Activated CD4-positive, alpha-beta T cell treated with anti-CD3 and anti-CD28 coated beads for 36 hours (primary cell): ENCODE measurements at regions not wholly inside any gene's neighbourhood (a gene's known extent, or its start where the extent isn't known, plus 50 kb on each side); places are given as distances from the start of the nearest gene placed in this dataset.
"Not testable (repeated sequence)": the region's sequence is repeated elsewhere in the genome, so short reads cannot be mapped to it uniquely, and the experiment has no call there.

ENCODE experiments used
- ATAC-seq: fragments of 200-7000 bp; cut with Tn5 transposase; one replicate; pipeline ENCODE4 v1.10.0; 2021; ENCODE audit warnings: mild to moderate bottlenecking, moderate library complexity
- CTCF ChIA-PET: fragments of 350-600 bp; sonication (Branson Sonifier 250); formaldehyde crosslinking; loops from one replicate; lab custom pipeline; 2021; ENCODE audit warnings: antibody characterized with exemption; lab: Charles Lee
- POLR2A ChIA-PET: fragments of 350-600 bp; sonication (Branson Sonifier 250); formaldehyde crosslinking; loops from one replicate; lab custom pipeline; 2021; ENCODE audit warnings: antibody characterized with exemption, inconsistent platforms; lab: Charles Lee
- DNase-seq: peaks from one replicate; pipeline ENCODE4 v3.0.0-alpha.2; 2020
- H3K27ac Mint-ChIP-seq: one replicate; pipeline ENCODE4 v1.8.0; 2021; ENCODE audit warnings: mixed read lengths
- H3K27me3 Mint-ChIP-seq: one replicate; pipeline ENCODE4 v1.8.0; 2021; ENCODE audit warnings: mixed read lengths
- H3K36me3 Mint-ChIP-seq: one replicate; pipeline ENCODE4 v1.8.0; 2021; ENCODE audit warnings: low read depth, mixed read lengths
- H3K4me1 Mint-ChIP-seq: one replicate; pipeline ENCODE4 v1.8.0; 2021; ENCODE audit warnings: mixed read lengths
- H3K4me3 Mint-ChIP-seq: one replicate; pipeline ENCODE4 v1.8.0; 2021; ENCODE audit warnings: mild to moderate bottlenecking, moderate library complexity, mixed read lengths
- H3K9me3 Mint-ChIP-seq: one replicate; pipeline ENCODE4 v1.8.0; 2021; ENCODE audit warnings: low read depth, mixed read lengths
- intact Hi-C, 2 experiments: fragments of 100-400 bp; cut with DNase I in 1 of 2; cut with micrococcal nuclease in 1 of 2; formaldehyde crosslinking; loops; one replicate each; pipeline versions ENCODE4 v1.14.2 to v1.15.1; 2022 to 2024; cut with DNase I, micrococcal nuclease

DNA sequence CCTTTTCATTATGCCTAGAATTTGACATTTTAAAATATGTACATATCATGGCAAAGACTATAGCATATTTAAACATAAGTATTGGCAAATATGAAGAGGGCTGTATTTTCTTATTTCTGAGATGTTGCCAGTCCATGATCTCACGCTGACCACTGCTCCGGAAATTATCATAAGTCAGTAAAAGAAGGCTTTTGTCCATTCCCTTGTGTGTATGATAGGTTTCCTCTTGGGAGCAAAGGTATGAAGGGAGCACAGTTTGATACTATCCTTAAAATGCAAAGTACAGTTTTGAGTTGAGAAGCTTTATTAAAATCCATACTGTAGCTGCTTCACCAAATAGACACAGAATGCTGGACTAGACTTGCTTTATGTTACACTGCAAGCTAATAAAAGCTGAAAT, 52.6 kb upstream of the AGA start:
- Mint-ChIP-seq H3K27me3 (no peaks in the 10 kb centered on the region), H3K4me3 (no peak overlapping the region), H3K36me3 (no peaks in the 10 kb centered on the region), H3K27ac (no peak overlapping the region), H3K4me1 (peaks cover 3% of the 10 kb centered on the region), H3K9me3 (no peaks in the 10 kb centered on the region)
- DNase-seq (no peak), ATAC-seq (no peak)
- POLR2A ChIA-PET = no interaction called here
- intact Hi-C loops = no loop called here
- CTCF ChIA-PET = interaction anchor here (0.7 kb wide), 1 partner anchor 238 kb away, joined by 3 read pairs; no protein-coding TSS in a partner anchor

- DNase-seq, H3K27me3 Mint-ChIP-seq, H3K36me3 Mint-ChIP-seq, H3K9me3 Mint-ChIP-seq, intact Hi-C loops, H3K4me1 Mint-ChIP-seq, H3K27ac Mint-ChIP-seq, ATAC-seq, POLR2A ChIA-PET, H3K4me3 Mint-ChIP-seq: not testable (repeated sequence)
- CTCF ChIA-PET = interaction anchor here (0.5 kb wide), 1 partner anchor 45 kb away, joined by 3 read pairs; no protein-coding TSS in a partner anchor
Observed at GRCh38 chr4:177495626-177496025, 53.4 kb upstream of the AGA start.

GRCh38 chr4:177499537-177499936, 57.3 kb upstream of the AGA start:
- H3K4me1 Mint-ChIP-seq = peaks cover 15% of the 10 kb centered on the region
- ChIA-PET CTCF (interaction anchor here (0.6 kb wide), 1 partner anchor 1675 kb away, joined by 3 read pairs; no protein-coding TSS in a partner anchor), POLR2A (interaction anchor here (0.7 kb wide), 1 partner anchor 130 kb away, joined by 3 read pairs; no protein-coding TSS in a partner anchor)
- no peak overlapping the region for H3K27ac Mint-ChIP-seq
- intact Hi-C loops = no loop called here
- no peak for DNase-seq
- no peak for ATAC-seq
- no peak overlapping the region for H3K4me3 Mint-ChIP-seq
- no peaks in the 10 kb centered on the region for H3K36me3 Mint-ChIP-seq
- H3K9me3 Mint-ChIP-seq = no peaks in the 10 kb centered on the region
- H3K27me3 Mint-ChIP-seq = no peaks in the 10 kb centered on the region

DNA sequence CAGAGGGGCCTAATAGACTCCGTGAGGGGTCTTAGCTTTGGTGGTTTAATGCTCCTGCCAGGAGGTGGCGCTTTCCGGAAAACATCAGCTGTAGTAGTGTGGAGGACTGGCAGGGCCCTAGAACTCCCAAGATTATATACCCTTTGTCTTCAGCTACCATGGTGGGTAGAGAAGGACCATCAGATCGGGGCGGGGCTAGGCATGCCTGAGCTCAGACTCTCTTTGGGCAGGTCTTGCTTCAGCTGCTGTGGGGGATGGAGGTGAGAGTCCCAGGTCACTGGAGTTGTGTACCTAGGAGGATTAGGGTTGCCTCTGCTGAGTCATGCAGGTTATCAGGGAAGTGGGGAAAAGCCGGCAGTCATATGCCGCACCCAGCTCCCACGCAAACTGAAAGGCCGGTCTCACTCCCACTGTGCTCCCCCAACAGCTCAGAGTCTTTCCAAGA, 63.0 kb upstream of the AGA start:
- no peaks in the 10 kb centered on the region for H3K36me3 Mint-ChIP-seq
- intact Hi-C loops = no loop called here
- ChIA-PET POLR2A (no interaction called here), CTCF (no interaction called here)
- ATAC-seq = no peak
- DNase-seq = no peak
- peaks cover 4% of the 10 kb centered on the region for H3K9me3 Mint-ChIP-seq
- H3K4me3 Mint-ChIP-seq = no peak overlapping the region
- peaks cover 18% of the 10 kb centered on the region for H3K4me1 Mint-ChIP-seq
- H3K27ac Mint-ChIP-seq = no peak overlapping the region
- H3K27me3 Mint-ChIP-seq = no peaks in the 10 kb centered on the region

DNA sequence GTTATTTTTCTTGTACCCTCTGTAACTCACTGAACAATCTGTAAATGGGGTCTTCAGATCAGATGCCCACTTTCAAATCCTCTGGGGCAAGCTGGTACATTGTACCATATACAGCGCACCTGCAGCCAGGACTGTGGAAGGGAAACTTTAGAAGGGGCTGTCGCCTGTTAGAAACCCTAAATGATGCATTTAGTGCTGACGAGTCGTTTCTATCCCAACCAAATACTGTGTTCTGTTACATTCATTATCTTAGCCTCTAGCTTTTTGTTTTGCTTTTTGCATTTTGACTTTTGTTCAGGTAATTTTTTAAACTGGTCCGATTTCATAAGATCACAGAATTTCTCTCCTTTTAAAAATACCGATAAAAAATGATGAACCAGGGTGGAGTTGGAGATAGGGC, 66.4 kb upstream of the AGA start:
- no peak overlapping the region for H3K4me3 Mint-ChIP-seq
- no peaks in the 10 kb centered on the region for H3K27me3 Mint-ChIP-seq
- no peaks in the 10 kb centered on the region for H3K36me3 Mint-ChIP-seq
- peaks cover 4% of the 10 kb centered on the region for H3K9me3 Mint-ChIP-seq
- no peak overlapping the region for H3K27ac Mint-ChIP-seq
- CTCF ChIA-PET = no interaction called here
- H3K4me1 Mint-ChIP-seq = peaks cover 4% of the 10 kb centered on the region
- POLR2A ChIA-PET = interaction anchor here (0.6 kb wide), 1 partner anchor 8 kb away, joined by 3 read pairs; no protein-coding TSS in a partner anchor
- no peak for DNase-seq
- intact Hi-C loops = no loop called here
- no peak for ATAC-seq

GRCh38 chr4:177509226-177509745, 67.0 kb upstream of the AGA start:
- Mint-ChIP-seq H3K4me1 (peaks cover 4% of the 10 kb centered on the region), H3K36me3 (no peaks in the 10 kb centered on the region), H3K4me3 (no peak overlapping the region), H3K27ac (no peak overlapping the region), H3K27me3 (no peaks in the 10 kb centered on the region), H3K9me3 (peaks cover 4% of the 10 kb centered on the region)
- ChIA-PET POLR2A (no interaction called here), CTCF (no interaction called here)
- intact Hi-C loops = no loop called here
- DNase-seq = no peak
- no peak for ATAC-seq

DNA sequence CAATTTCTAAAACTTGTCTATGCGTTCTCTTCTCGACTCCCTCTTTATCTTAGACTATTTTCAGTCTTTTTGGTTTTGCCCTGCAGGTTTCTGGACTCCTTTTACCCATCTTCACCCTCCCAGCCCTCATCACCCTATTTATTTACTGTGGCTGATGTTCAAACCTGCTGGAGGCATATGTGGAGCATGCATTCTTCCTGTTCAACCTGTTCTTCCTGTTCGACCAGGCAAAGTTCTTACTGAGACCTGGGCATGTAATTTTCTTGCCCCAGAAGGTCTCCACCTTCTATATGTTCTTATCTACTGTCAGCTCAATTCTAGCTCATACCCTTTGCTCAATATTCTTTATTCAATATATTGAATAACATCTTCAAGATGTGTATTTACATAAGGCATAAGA, 69.4 kb upstream of the AGA start:
- ChIA-PET CTCF (no interaction called here), POLR2A (no interaction called here)
- no peak for DNase-seq
- no peak for ATAC-seq
- peaks cover 4% of the 10 kb centered on the region for H3K9me3 Mint-ChIP-seq
- no peaks in the 10 kb centered on the region for H3K36me3 Mint-ChIP-seq
- intact Hi-C loops = no loop called here
- H3K4me1 Mint-ChIP-seq = no peaks in the 10 kb centered on the region
- H3K27me3 Mint-ChIP-seq = no peaks in the 10 kb centered on the region
- H3K4me3 Mint-ChIP-seq = no peak overlapping the region
- no peak overlapping the region for H3K27ac Mint-ChIP-seq

GRCh38 chr4:177512646-177513045, 70.4 kb upstream of the AGA start:
- Mint-ChIP-seq H3K4me3 (no peak overlapping the region), H3K4me1 (no peaks in the 10 kb centered on the region), H3K36me3 (no peaks in the 10 kb centered on the region), H3K9me3 (peaks cover 4% of the 10 kb centered on the region), H3K27ac (no peak overlapping the region), H3K27me3 (no peaks in the 10 kb centered on the region)
- ChIA-PET POLR2A (no interaction called here), CTCF (no interaction called here)
- DNase-seq (no peak), ATAC-seq (no peak)
- intact Hi-C loops = no loop called here

- Mint-ChIP-seq H3K27me3 (no peaks in the 10 kb centered on the region), H3K4me3 (no peak overlapping the region), H3K9me3 (peaks cover 2% of the 10 kb centered on the region), H3K27ac (no peak overlapping the region), H3K36me3 (no peaks in the 10 kb centered on the region), H3K4me1 (no peaks in the 10 kb centered on the region)
- ATAC-seq = no peak
- intact Hi-C loops = no loop called here
- ChIA-PET POLR2A (no interaction called here), CTCF (no interaction called here)
- DNase-seq = no peak
Observed at GRCh38 chr4:177517862-177518261, 75.6 kb upstream of the AGA start.

DNA sequence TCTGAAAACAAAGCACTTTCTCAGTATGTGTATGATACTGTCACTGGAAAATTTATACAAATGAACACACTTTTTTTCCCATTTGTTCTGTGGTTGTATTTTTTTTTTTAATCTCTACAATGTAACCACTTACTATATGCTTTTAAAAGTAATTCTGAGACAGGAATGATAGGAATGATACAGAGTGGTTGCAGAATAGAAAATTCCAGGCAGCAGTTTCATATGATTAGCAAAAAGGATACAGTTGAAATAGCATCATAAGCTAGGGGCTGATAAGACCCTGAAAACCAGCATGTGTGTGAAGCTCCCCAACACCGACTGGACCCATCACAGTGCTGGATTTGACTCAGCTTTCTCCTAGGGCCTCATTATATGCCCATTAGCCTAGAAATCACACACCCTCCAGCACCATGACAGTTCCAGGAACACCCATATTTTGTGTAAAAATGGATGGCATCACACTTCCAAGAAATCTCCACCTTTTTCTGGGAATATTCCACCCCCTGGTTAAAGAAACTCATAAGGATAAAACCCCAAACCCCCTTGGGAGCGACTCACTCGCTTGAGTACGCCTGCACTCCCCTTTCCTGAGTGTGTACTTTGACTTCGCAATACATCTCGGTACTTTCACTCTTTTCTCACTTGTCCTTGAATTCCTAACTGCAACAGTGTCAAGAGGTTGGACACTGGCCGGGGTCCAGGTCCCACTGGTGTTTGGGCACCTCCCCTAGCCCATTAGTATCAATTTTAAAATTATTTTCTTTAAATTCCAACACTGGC, 77.4 kb upstream of the AGA start:
- no peaks in the 10 kb centered on the region for H3K4me1 Mint-ChIP-seq
- no peak overlapping the region for H3K4me3 Mint-ChIP-seq
- H3K27ac Mint-ChIP-seq = no peak overlapping the region
- ChIA-PET CTCF (no interaction called here), POLR2A (no interaction called here)
- H3K9me3 Mint-ChIP-seq = peaks cover 4% of the 10 kb centered on the region
- H3K27me3 Mint-ChIP-seq = no peaks in the 10 kb centered on the region
- no peak for ATAC-seq
- intact Hi-C loops = no loop called here
- no peak for DNase-seq
- H3K36me3 Mint-ChIP-seq = no peaks in the 10 kb centered on the region

DNA sequence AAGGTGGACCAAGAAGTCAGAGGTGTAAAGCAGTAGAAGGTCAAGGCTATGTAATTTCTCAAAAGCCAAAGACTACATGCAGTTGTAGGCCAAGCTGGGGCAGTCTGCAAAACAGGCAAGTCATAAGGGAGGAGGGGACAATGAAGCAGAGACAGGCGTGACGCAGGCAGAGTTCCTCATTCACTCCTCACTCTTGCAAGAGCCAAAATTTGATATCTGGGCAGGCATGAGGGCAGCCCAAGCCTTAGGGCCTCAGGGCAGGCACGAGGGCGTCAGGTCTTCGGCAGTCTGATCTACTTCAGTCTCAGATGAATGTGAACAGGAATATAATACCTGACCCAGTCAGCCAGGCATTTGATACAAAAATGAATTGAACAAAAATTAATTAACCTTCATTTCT, 86.4 kb upstream of the AGA start:
- DNase-seq = no peak
- Mint-ChIP-seq H3K27ac (no peak overlapping the region), H3K36me3 (no peaks in the 10 kb centered on the region), H3K9me3 (no peaks in the 10 kb centered on the region), H3K4me1 (no peaks in the 10 kb centered on the region), H3K4me3 (no peak overlapping the region), H3K27me3 (no peaks in the 10 kb centered on the region)
- ChIA-PET CTCF (no interaction called here), POLR2A (no interaction called here)
- ATAC-seq = no peak
- intact Hi-C loops = no loop called here

- H3K4me3 Mint-ChIP-seq = no peak overlapping the region
- no peak overlapping the region for H3K27ac Mint-ChIP-seq
- no peaks in the 10 kb centered on the region for H3K4me1 Mint-ChIP-seq
- H3K9me3 Mint-ChIP-seq = no peaks in the 10 kb centered on the region
- H3K27me3 Mint-ChIP-seq = no peaks in the 10 kb centered on the region
- no peaks in the 10 kb centered on the region for H3K36me3 Mint-ChIP-seq
- ChIA-PET CTCF (interaction anchor here (1.0 kb wide), 1 partner anchor 74 kb away, joined by 3 read pairs; no protein-coding TSS in a partner anchor), POLR2A (no interaction called here)
- ATAC-seq (no peak), DNase-seq (no peak)
- intact Hi-C loops = no loop called here
Observed at GRCh38 chr4:177530561-177530960, 88.3 kb upstream of the AGA start.
